ENCODE measurements at regions not wholly inside any gene's neighbourhood (a gene's known extent, or its start where the extent isn't known, plus 50 kb on each side); places are given as distances from the start of the nearest gene placed in this dataset.

DNA sequence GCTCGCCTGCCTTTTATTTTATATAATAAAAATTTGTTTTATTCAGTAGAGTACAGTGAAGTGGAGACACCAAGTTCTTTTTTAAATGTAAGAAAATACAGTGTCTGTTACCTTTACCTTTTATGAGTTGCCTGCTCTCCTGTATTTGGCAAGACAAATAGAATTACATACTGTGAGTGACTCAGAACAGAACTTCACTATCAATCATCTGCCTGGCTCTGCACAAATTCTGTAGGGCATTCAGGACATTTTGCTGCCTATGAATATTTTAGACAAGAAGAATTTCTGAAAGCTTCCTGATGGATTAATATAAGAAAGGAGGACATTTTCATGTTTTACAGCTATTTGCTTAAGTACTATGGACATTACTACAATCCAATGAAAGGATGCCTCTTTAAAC lies 135.4 kb upstream of the PHF14 start:
- POLR2A ChIA-PET, result no interaction called here
- Histone ChIP-seq H3K9me3 (ENCODE audit: control insufficient read depth in 2 of 3, low read length in 3 of 3) (no peaks in the 10 kb centered on the region), H3K4me3 (ENCODE audit: low read length) (no peak overlapping the region), H3K4me1 (ENCODE audit: control insufficient read depth in 2 of 2, insufficient read depth in 2 of 2, low read length in 2 of 2) (no peaks in the 10 kb centered on the region), H3K27ac (ENCODE audit: low read depth, low read length) (no peak overlapping the region), H3K27me3 (ENCODE audit: control insufficient read depth in 2 of 2, insufficient read depth in 2 of 2, low read length in 2 of 2) (no peaks in the 10 kb centered on the region), H3K36me3 (ENCODE audit: control insufficient read depth in 2 of 3, insufficient read depth in 3 of 3, low read length in 3 of 3) (no peaks in the 10 kb centered on the region)
- Mint-ChIP-seq H3K4me1 (no peaks in the 10 kb centered on the region), H3K9me3 (peaks cover 0 to 4% (median 0%) of the 10 kb centered on the region in 11 donors), H3K27me3 (peaks cover 0 to 17% (median 5%) of the 10 kb centered on the region in 5 donors), H3K36me3 (no peaks in the 10 kb centered on the region), H3K4me3 (no peak overlapping the region), H3K27ac (no peak overlapping the region)
- DNase-seq (no peak), ATAC-seq (no peak)
- CTCF ChIA-PET, result no interaction called here
- intact Hi-C loops (cut with micrococcal nuclease), result no loop called here

DNA sequence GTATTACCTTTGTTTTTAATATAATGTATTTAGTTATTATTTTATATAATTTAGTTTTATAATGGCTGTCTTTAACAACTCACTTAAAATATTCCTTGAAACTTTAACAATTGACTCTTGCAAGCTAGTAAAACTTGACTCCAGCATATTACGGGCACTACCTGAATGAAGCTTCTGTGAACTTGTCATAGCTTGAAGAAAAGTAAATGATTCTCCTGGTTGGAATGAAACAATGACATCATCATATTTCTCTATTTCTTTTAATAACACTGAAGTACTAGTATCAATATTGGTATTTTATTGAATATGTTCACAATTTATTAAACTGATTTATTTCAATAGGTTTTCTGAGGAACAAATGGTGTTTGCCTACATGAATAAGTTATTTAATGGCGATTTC lies 128.4 kb upstream of the PHF14 start:
- Mint-ChIP-seq H3K36me3 (no peaks in the 10 kb centered on the region), H3K27ac (no peak overlapping the region), H3K27me3 (peaks cover 0 to 5% (median 0%) of the 10 kb centered on the region in 5 donors), H3K4me3 (no peak overlapping the region), H3K4me1 (no peaks in the 10 kb centered on the region), H3K9me3 (peaks cover 0 to 4% (median 0%) of the 10 kb centered on the region in 11 donors)
- no peak overlapping the region for H3K4me3 ChIP-seq (ENCODE audit: low read length)
- no peaks in the 10 kb centered on the region for H3K27me3 ChIP-seq (ENCODE audit: control insufficient read depth in 2 of 2, insufficient read depth in 2 of 2, low read length in 2 of 2)
- H3K36me3 ChIP-seq (ENCODE audit: control insufficient read depth in 2 of 3, insufficient read depth in 3 of 3, low read length in 3 of 3), result no peaks in the 10 kb centered on the region
- ChIA-PET CTCF (no interaction called here), POLR2A (no interaction called here)
- no peak overlapping the region for H3K27ac ChIP-seq (ENCODE audit: low read depth, low read length)
- H3K4me1 ChIP-seq (ENCODE audit: control insufficient read depth in 2 of 2, insufficient read depth in 2 of 2, low read length in 2 of 2), result no peaks in the 10 kb centered on the region
- DNase-seq (no peak), ATAC-seq (no peak)
- intact Hi-C loops (cut with micrococcal nuclease), result no loop called here
- H3K9me3 ChIP-seq (ENCODE audit: control insufficient read depth in 2 of 3, low read length in 3 of 3), result no peaks in the 10 kb centered on the region

DNA sequence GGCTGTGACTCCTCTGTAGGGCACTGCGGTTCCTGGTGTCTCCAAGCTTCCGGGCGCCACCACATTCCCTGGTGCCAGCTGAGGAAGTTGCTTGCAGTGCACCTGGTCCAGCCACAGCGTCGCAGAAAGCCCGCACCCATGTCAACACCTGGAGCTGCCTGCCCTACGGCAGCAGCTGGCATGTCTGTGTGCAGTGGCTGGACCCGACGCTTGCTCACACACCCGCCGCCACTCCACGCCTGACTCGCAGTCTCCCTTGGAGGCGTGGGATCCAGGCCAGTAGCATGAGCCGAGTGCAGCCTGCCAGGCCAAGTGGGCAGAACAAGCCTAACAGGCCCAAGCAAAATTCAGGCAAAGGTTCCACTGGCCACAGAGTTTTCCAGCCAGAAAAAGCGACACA lies 118.1 kb upstream of the PHF14 start:
- no peak overlapping the region for H3K27ac ChIP-seq (ENCODE audit: low read depth, low read length)
- no peaks in the 10 kb centered on the region for H3K4me1 Mint-ChIP-seq
- no peaks in the 10 kb centered on the region for H3K36me3 Mint-ChIP-seq

DNA sequence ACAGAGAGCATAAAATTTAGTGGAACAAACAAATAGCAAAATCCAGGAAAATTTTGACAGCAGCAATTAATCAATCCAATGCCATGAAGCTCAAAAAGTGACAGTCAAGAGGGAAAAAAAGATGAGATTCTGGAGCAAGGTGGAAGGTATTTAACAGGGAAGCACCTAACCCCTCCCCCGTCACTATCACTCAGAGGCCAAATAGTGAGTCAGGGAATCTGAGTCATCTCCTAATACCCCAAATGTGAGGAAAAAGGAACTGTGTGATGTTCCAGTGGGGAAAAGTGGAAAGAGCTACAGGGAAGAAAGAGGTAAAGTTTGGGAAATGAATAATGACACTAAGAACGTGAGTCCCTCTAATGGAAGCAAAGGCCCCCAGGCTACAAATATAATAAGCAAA lies 113.2 kb upstream of the PHF14 start:
- intact Hi-C loops (cut with micrococcal nuclease), result no loop called here
- no peaks in the 10 kb centered on the region for H3K9me3 ChIP-seq (ENCODE audit: control insufficient read depth in 2 of 3, low read length in 3 of 3)
- ChIA-PET CTCF (no interaction called here), POLR2A (no interaction called here)
- H3K4me1 ChIP-seq (ENCODE audit: control insufficient read depth in 2 of 2, insufficient read depth in 2 of 2, low read length in 2 of 2), result no peaks in the 10 kb centered on the region
- Mint-ChIP-seq H3K4me1 (no peaks in the 10 kb centered on the region), H3K36me3 (no peaks in the 10 kb centered on the region), H3K9me3 (no peaks in the 10 kb centered on the region), H3K27me3 (peaks cover 0 to 9% (median 2%) of the 10 kb centered on the region in 5 donors), H3K27ac (no peak overlapping the region), H3K4me3 (no peak overlapping the region)
- no peak for ATAC-seq
- H3K4me3 ChIP-seq (ENCODE audit: low read length), result no peak overlapping the region
- H3K27ac ChIP-seq (ENCODE audit: low read depth, low read length), result no peak overlapping the region
- DNase-seq, result no peak
- H3K36me3 ChIP-seq (ENCODE audit: control insufficient read depth in 2 of 3, insufficient read depth in 3 of 3, low read length in 3 of 3), result no peaks in the 10 kb centered on the region
- H3K27me3 ChIP-seq (ENCODE audit: control insufficient read depth in 2 of 2, insufficient read depth in 2 of 2, low read length in 2 of 2), result peaks cover 0 to 3% of the 10 kb centered on the region in 2 donors

More for the DNA sequence above, 118.1 kb upstream of the PHF14 start:
- H3K27me3 ChIP-seq (ENCODE audit: control insufficient read depth in 2 of 2, insufficient read depth in 2 of 2, low read length in 2 of 2), result no peaks in the 10 kb centered on the region
- H3K4me3 Mint-ChIP-seq, result no peak overlapping the region
- H3K27me3 Mint-ChIP-seq, result peaks cover 0 to 6% (median 2%) of the 10 kb centered on the region in 5 donors
- ChIA-PET CTCF (no interaction called here), POLR2A (no interaction called here)
- no peaks in the 10 kb centered on the region for H3K36me3 ChIP-seq (ENCODE audit: control insufficient read depth in 2 of 3, insufficient read depth in 3 of 3, low read length in 3 of 3)
- no peak overlapping the region for H3K4me3 ChIP-seq (ENCODE audit: low read length)
- H3K9me3 Mint-ChIP-seq, result no peaks in the 10 kb centered on the region
- no peaks in the 10 kb centered on the region for H3K9me3 ChIP-seq (ENCODE audit: control insufficient read depth in 2 of 3, low read length in 3 of 3)
- DNase-seq (no peak), ATAC-seq (no peak)
- intact Hi-C loops (cut with micrococcal nuclease), result no loop called here
- no peak overlapping the region for H3K27ac Mint-ChIP-seq
- H3K4me1 ChIP-seq (ENCODE audit: control insufficient read depth in 2 of 2, insufficient read depth in 2 of 2, low read length in 2 of 2), result no peaks in the 10 kb centered on the region

DNA sequence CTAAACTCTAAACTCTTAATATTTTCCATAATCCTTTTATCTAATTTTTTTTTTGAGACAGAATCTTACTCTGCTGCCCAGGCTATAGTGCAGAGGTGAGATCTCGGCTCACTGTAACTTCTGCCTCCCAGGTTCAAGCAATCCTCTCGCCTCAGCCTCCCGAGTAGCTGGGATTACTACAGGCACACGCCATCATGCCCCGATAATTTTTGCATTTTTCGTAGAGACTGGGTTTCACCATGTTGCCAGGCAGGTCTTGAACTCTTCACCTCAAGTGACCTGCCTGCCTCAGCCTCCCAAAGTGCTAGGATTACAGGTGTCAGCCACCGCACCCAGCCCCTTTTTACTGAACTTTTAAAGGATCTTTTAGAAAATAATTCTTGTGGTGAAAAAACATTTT lies 110.2 kb upstream of the PHF14 start:
- H3K9me3 Mint-ChIP-seq, result no peaks in the 10 kb centered on the region
- Histone ChIP-seq H3K36me3 (ENCODE audit: control insufficient read depth in 2 of 3, insufficient read depth in 3 of 3, low read length in 3 of 3) (no peaks in the 10 kb centered on the region), H3K4me1 (ENCODE audit: control insufficient read depth in 2 of 2, insufficient read depth in 2 of 2, low read length in 2 of 2) (no peaks in the 10 kb centered on the region), H3K9me3 (ENCODE audit: control insufficient read depth in 2 of 3, low read length in 3 of 3) (no peaks in the 10 kb centered on the region), H3K27ac (ENCODE audit: low read depth, low read length) (no peak overlapping the region), H3K27me3 (ENCODE audit: control insufficient read depth in 2 of 2, insufficient read depth in 2 of 2, low read length in 2 of 2) (peaks cover 0 to 3% of the 10 kb centered on the region in 2 donors), H3K4me3 (ENCODE audit: low read length) (no peak overlapping the region)
- intact Hi-C loops (cut with micrococcal nuclease), result no loop called here
- no peaks in the 10 kb centered on the region for H3K36me3 Mint-ChIP-seq
- CTCF ChIA-PET, result no interaction called here
- H3K4me1 Mint-ChIP-seq, result no peaks in the 10 kb centered on the region
- POLR2A ChIA-PET, result no interaction called here
- ATAC-seq (no peak), DNase-seq (no peak)
- peaks cover 0 to 6% (median 4%) of the 10 kb centered on the region in 5 donors for H3K27me3 Mint-ChIP-seq
- no peak overlapping the region for H3K27ac Mint-ChIP-seq
- H3K4me3 Mint-ChIP-seq, result no peak overlapping the region

DNA sequence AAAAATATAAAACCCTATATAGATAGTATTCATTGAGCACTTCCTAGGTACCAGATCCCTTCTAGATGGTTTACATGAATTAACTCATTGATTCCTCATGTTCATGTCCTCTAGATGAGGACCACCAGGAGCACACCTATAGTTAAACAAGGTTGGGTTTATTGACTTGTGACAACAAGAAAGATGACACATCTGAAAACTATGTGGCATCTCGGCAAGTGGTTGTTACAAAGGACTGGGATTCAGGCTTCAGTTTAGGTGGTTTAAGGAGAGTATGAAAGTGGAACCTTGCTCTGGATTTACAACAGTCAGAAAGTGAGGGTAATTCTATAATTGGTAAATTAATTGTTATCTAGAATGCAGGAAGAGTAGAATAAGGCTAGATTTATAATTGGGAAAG lies 99.0 kb upstream of the PHF14 start:
- intact Hi-C loops (cut with micrococcal nuclease), result no loop called here
- DNase-seq (no peak), ATAC-seq (no peak)
- peaks cover 3 to 49% (median 32%) of the 10 kb centered on the region in 5 donors for H3K27me3 Mint-ChIP-seq
- Histone ChIP-seq H3K27me3 (ENCODE audit: control insufficient read depth in 2 of 2, insufficient read depth in 2 of 2, low read length in 2 of 2) (no peaks in the 10 kb centered on the region), H3K9me3 (ENCODE audit: control insufficient read depth in 2 of 3, low read length in 3 of 3) (no peaks in the 10 kb centered on the region), H3K4me3 (ENCODE audit: low read length) (no peak overlapping the region), H3K4me1 (ENCODE audit: control insufficient read depth in 2 of 2, insufficient read depth in 2 of 2, low read length in 2 of 2) (no peaks in the 10 kb centered on the region), H3K36me3 (ENCODE audit: control insufficient read depth in 2 of 3, insufficient read depth in 3 of 3, low read length in 3 of 3) (no peaks in the 10 kb centered on the region), H3K27ac (ENCODE audit: low read depth, low read length) (no peak overlapping the region)
- H3K4me1 Mint-ChIP-seq, result no peaks in the 10 kb centered on the region
- POLR2A ChIA-PET, result no interaction called here
- H3K4me3 Mint-ChIP-seq, result no peak overlapping the region
- H3K27ac Mint-ChIP-seq, result no peak overlapping the region
- no peaks in the 10 kb centered on the region for H3K36me3 Mint-ChIP-seq
- CTCF ChIA-PET, result no interaction called here
- H3K9me3 Mint-ChIP-seq, result peaks cover 0 to 20% (median 11%) of the 10 kb centered on the region in 11 donors

DNA sequence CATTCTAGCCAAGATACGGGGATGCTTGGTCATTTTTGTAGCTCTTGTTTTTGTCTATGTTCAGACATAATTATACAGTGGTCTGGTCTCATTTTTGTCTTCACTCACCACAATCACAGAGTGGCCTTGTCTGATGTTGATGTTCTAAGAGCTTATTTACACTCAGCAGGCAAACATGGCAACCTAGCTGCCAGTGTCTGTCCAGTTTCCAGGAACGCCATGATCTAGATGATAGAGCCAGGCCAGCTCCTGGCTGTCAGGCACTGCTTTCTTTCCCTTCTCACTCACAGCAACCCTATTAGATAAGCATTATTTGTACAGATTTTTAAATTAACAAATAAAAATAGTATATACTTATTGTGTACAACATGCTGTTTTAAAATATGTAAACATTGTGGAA lies 98.6 kb upstream of the PHF14 start:
- ATAC-seq (no peak), DNase-seq (no peak)
- POLR2A ChIA-PET, result no interaction called here
- no peaks in the 10 kb centered on the region for H3K4me1 Mint-ChIP-seq
- H3K36me3 Mint-ChIP-seq, result no peaks in the 10 kb centered on the region
- CTCF ChIA-PET, result no interaction called here
- Histone ChIP-seq H3K9me3 (ENCODE audit: control insufficient read depth in 2 of 3, low read length in 3 of 3) (no peaks in the 10 kb centered on the region), H3K4me3 (ENCODE audit: low read length) (no peak overlapping the region), H3K4me1 (ENCODE audit: control insufficient read depth in 2 of 2, insufficient read depth in 2 of 2, low read length in 2 of 2) (no peaks in the 10 kb centered on the region), H3K27me3 (ENCODE audit: control insufficient read depth in 2 of 2, insufficient read depth in 2 of 2, low read length in 2 of 2) (no peaks in the 10 kb centered on the region), H3K27ac (ENCODE audit: low read depth, low read length) (no peak overlapping the region), H3K36me3 (ENCODE audit: control insufficient read depth in 2 of 3, insufficient read depth in 3 of 3, low read length in 3 of 3) (no peaks in the 10 kb centered on the region)
- peaks cover 3 to 50% (median 28%) of the 10 kb centered on the region in 5 donors for H3K27me3 Mint-ChIP-seq
- intact Hi-C loops (cut with micrococcal nuclease), result no loop called here
- H3K27ac Mint-ChIP-seq, result no peak overlapping the region
- no peak overlapping the region for H3K4me3 Mint-ChIP-seq
- peaks cover 0 to 20% (median 11%) of the 10 kb centered on the region in 11 donors for H3K9me3 Mint-ChIP-seq

Data from naive thymus-derived CD4-positive, alpha-beta T cell (primary cell).